Activated CD4-positive, alpha-beta T cell treated with anti-CD3 and anti-CD28 coated beads, Interleukin-2, Interleukin-4, amounts not matched to agents 100 ng/mL and 50 ng/mL, durations not matched to agents 16 hours and 8 hours (primary cell): ENCODE measurements at regions not wholly inside any gene's neighbourhood (a gene's known extent, or its start where the extent isn't known, plus 50 kb on each side); places are given as distances from the start of the nearest gene placed in this dataset.
A peak's percentile ranks its signal among the peaks of the same experiment; 100 is the strongest.

Experiments
- DNase-seq: peaks from one replicate; pipeline ENCODE4 v3.0.0-alpha.2; 2020; ENCODE audit warnings: low spot score

DNA sequence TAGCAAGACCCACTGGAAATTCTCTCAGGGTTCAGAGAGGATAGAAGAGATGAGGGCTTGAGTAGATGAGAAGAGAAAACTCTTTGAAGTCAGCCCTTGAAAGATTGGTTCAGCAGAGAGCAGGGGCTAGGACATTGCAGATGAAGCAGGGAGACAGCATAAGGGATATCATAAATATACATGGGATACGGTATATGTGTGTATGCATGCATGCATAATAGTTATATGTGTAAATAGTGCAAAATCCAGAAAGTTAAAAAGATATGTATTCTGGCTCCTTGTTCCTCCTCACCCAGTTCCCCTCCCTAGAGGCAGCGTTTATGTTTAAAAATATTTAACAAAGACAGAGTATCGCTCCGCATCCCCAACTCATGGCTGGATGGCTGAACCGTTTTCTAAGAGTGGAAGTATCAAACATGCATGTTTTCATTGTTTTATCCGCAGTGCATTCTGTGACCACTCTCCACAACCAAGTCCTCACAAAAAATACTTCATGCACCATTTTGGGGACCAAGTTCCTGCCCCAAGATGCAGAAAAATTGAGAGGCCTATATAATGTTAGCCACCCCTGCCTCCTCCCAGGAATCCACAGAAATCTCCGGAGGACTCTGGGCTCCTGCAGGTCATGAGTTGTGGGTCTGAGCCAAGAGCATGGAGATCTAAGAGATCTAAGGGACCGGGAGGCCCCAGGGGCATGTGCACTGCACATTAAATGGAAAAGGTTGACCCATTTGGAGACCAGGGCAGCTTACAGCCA lies 119.5 kb downstream of the MTX3 start:
- no peak for DNase-seq

DNA sequence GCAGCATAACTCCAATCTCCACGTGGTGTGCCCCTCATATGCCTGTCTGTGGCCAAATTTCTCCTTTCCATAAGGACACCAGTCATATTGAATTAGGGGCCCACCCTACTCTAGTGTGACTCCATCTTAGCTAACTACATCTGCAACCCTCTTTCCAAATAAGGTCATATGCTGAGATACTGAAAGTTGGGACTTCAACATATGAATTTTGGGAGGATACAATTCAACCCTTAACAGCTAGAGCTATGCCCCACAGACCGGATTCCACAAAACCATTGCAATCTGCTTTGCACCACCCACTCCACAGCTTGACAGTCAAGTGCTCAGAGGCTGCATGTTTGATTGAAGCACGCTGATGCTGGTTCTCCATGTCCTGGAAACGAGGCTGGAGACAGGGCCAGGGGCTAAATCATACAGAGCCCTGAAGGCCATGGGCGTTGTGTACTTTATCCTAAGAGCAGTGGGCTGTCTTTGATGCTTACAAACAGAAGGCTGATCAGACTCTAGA lies 122.8 kb downstream of the MTX3 start:
- DNase-seq: no peak

DNA sequence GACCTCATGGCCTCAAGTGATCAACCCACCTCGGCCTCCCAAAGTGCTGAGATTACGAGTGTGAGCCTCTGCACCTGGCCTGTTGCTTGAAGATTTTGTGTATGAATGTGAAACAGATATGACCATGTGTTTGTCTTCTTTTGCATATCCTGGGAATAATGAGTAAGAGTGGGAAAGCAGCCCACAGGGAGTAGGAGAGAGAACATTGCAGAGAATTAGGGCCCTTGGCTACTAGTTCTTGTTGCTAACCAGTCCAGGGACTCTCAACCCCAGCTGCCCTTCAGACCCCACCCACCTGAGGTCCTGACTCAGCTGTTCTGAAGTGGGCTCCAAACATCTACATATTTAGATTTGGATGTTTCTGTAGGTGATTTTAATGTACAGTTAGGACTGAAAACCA lies 125.5 kb downstream of the MTX3 start:
- no peak for DNase-seq

DNA sequence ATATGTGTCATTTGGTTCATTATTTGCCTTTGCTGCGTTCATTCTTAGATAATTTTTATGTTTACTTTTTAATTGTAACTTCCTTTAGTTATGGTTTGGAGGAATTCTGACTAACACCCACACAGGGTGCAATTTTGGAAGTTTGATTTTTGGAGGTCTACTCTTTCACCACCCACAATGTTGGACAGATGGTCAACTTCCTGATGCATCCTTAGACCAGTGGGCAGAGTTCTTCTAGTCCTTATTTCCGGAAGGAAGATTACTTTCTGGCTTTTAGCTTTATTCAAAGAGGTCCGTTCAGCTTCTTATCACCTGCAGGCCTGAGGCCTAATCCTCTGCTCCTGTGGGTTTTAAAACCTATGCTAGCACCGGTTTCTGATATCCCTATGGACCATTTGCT lies 126.7 kb downstream of the MTX3 start:
- no peak for DNase-seq

DNA sequence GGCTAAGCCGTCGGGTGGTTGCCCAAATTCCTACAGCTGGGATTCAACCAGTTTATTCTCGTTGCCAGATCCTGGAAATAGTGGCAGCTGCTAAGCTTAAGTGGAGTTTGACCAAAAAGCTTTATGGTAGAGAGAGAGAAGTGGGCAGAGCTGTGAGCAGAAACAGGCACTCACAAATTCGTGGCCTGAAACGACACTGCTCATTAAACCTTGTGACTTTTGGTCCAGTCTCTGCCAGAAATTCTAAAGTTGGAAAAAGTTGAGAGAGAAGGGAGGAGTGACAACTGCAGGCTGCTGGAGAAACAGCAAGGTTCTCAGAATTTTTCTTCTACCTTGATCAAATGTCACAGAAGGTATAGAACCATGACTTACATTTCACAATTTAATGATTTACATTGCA lies 131.5 kb downstream of the MTX3 start:
- no peak for DNase-seq

DNA sequence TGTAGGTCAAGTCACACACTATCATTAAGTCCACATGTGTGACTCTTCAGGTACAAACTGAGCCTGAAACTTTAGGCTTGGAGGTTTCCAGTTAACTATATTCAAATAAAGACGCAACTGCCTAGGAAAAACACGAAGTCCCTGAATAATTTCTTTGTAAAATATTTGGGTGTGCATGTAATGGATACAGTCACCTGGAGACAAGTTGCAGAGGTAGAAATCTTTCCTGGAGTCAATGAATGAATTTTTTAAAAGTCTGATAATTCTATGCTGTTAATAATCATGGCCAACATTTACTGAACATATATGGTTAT lies 132.7 kb downstream of the MTX3 start:
- DNase-seq: no peak

DNA sequence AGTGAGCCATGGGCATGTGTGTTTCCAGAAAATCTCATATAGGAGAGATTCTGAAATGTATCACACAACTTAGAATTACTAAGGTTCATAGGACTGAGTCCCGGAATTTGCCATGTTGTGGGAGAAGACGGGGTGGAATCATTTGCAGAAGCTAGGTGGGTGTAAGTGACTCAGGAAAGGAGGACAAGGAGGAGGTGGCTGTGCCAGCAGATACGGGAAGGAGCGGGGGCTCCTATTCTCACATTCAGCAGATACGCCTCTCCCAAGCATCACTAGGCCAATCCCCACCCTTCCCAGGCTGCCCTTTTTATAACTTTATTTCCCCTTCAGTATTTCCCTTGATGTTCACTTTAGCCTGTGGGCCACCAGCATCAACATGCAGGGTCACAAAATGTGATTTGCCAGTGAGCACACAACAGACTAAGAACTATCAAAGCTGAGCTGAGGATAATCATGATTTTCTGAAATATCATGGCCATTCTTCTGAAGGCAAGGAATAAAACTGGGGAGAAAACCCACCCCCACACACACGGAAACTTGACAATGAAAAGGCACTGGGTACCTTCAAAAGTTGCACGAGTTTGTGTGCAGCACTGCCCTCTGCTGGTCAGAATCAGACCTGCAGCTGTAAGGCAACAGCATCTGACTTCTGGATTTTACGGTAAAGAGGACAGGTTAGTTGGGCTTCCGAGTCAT lies 133.2 kb downstream of the MTX3 start:
- peak; percentile 83 for DNase-seq

DNA sequence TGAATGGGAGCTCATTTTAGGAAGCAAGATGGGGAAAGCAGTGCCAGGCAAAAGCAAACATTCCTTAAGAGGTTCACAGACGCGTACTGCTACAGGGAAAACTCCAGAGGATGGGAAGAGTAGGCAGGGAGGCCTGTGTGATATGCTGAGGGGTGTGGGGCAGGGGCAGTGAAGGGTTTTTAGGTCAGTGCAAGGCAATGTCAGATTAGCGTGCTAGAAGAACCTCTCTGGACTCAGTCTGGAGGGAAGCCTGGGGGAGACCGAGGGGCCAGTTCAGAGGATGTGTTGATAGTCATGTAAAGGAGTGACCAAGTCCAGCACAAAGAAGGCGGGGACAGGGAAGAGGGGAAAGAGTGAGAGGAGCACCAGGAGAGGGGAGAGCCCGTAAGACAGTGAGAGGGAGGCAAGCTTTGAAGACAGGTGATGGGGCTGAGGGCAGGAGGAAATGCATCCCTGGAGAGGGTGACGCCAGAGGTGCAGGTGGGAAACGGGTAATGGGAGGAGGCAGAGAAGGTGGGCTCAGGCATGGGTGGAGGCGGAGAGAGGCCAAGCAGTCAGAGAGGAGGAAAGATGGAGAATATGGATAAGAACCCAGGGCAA lies 134.5 kb downstream of the MTX3 start:
- no peak for DNase-seq

DNA sequence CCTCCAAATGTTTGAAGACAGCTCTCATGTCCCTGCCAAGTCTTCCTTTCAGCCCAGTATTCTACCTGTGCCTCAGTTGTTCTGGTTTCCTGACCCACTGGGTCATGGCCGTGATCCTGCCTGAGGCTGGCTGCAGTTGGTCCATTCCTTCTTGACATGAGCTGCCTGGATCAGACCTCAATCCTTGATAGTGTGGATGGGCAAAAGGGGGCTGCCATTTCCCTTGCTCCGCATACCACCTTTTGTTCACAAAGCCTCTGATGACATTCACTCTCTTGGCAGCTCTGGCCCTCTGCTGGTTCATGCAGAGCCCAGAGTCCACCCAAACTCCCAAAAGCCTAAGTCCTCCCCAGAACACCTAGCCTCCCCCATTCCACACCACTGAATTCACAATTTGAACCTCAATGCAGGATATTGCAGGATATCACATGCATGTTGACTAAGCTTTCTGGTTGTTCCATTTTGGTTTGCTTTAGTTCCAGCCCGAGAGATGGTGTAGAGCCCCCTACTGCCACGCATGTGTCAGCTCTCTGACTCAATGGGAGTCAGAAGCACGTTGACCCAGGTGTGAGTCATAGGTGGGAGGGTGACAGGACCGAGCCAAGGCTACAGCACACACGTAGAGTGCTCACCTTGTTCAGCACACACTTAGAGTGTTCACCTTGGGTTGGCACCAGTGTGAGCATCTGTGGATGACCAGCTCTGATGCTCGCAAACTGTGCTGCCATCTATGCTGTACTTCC lies 137.2 kb downstream of the MTX3 start:
- DNase-seq: peak; percentile 16

DNA sequence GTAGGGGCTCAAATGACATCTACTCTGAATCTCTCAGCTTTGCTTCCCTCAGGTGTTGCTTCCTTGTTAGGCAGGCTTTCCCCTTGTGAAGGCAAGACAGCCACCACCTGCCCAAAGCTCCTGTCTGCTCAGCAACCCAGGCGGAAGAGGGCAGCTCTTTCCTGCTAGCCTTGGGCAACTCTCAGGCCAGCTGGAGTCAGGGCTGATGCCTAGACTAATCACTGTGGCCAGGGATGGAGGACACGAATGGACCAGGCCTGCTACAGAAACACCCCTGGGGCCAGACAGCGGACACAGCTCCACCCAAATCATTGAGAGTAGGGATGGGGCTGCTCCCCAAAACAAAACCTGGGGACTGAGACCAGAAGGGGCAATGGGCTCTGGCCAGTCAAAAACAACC lies 138.0 kb downstream of the MTX3 start:
- DNase-seq: no peak

DNA sequence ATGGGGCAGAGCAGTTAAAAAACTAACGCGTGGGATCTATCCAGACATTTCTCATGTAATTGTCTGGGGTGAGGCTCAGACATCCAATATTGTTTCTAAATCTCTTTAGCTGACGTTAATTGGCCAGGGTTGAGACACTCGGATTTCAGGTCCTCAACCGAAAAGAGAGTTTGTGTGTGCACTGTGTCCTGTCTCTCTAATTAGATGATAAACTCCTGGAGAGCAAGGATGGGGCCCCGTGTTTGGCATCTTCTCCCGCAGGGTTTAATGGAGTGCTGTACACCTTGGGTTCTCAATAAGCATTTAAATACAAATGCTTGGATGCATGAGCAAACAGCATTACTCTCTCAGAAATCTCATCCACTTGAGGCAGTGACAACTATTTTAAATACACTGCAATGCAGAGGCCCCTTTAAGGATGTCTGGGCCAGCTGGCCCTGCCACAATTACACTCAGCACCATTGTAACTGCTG lies 139.6 kb downstream of the MTX3 start:
- no peak for DNase-seq

DNA sequence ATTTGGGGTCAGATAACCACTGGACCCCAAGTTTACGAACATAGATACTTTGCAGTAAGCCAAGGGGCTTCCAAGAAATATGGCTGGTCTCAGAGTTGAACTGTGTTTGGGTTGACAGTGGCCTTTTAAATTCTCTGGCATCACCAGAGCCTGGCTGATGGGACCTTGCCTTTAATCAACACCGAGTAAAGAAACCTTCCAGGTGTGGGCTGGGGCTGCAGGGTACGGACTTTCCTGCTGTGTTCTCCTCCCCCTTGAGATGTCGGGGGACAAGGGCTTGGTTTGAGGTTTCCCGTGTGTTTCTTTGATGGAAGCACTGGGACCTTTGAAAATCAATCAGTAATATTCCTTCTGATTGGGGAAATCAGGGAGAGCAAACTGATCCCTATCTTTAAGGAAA lies 140.1 kb downstream of the MTX3 start:
- DNase-seq: no peak

DNA sequence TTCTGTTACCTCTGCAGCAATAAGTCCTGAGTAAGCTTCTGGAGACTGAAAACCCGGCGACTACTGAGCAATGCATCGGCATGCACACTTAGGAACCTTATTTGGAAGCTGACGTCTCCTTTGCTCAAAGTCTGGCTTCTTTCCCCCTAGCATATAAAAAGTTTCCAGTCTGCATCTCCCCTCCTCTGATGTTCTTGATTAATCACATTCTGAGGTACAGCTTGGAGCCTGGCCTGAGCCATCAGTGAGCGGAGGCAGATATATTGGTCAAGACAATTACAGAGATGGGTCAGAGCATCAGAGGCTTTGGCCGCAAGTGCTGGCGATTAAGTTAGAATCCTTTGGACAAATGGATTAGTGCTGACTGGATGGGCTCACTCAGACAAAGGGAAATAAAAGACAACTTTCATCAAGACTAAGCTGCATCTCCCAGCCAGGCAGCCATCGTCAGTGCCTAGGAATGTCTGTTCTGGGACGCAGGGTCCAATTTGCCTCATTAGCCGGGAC lies 140.7 kb downstream of the MTX3 start:
- DNase-seq: no peak

DNA sequence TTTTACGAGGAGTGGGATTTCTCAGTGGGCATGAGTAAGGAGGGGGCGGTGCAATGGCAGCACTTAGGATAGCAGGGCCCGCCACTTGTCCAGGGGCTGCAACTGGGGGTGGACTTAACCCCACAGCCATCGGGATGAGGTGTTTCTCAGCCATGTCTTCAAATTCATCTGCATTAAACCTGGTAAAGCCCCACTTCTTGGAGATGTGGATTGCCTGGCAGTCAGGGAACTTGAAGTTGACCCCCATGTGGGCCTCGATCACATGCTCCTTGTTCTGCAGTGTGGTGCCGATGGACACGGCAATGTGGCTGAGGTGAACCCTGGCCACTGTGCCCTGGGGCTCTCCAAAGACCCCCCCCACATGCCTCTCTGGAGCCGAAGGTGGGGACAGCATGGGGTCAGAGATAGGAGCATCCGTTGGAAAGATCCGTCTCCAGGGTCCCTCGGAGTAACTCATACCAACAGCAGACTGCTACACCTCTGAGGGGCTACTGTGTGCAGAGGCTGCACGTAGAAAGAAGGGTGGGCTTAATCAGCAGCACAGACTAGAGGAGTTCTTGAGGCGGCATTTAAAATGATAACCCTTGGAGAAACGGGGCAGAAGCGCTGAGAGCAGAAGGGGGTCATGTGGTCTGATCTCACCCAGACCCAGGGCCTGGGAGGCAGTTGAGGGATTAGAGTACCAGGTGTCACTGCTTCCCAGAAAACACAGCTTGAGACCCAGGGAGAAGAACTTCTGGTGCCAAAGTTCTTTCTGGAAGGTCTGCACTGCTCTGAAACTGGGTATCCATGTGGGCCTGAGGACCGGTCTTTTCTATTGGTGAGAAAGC lies 141.4 kb downstream of the MTX3 start:
- DNase-seq: no peak
